ENCODE measurements at regions not wholly inside any gene's neighbourhood (a gene's known extent, or its start where the extent isn't known, plus 50 kb on each side); places are given as distances from the start of the nearest gene placed in this dataset.

- no peak for ATAC-seq
- DNase-seq, result no peak
These were observed 195.3 kb downstream of the SEMA6A start for GRCh38 chr5:116379306-116379705.

GRCh38 chr5:116378777-116379121 lies 195.9 kb downstream of the SEMA6A start:
- H3K9me3 ChIP-seq, result no peaks in the 10 kb centered on the region
- no peaks in the 10 kb centered on the region for H3K36me3 ChIP-seq
- intact Hi-C loops (cut with DNase I), result no loop called here
- H3K27me3 ChIP-seq, result no peaks in the 10 kb centered on the region
- no peak for DNase-seq
- no peaks in the 10 kb centered on the region for H3K4me1 ChIP-seq
- no peak for ATAC-seq
- WGBS (ENCODE audit: insufficient coverage, low coverage, low lambda C conversion rate, missing lambda C conversion rate), result 100% methylated on average over 2 of the region's 5 CpGs
- no peak overlapping the region for H3K27ac ChIP-seq
- TF ChIP-seq CTCF (IDR thresholded peaks at IDR 0.05), result no peak
- no peak for TF ChIP-seq POLR2A (IDR thresholded peaks at IDR 0.05)
- H3K4me3 ChIP-seq, result no peak overlapping the region

More at GRCh38 chr5:116379306-116379705, 195.3 kb downstream of the SEMA6A start:
- Histone ChIP-seq H3K27ac (no peak overlapping the region), H3K27me3 (no peaks in the 10 kb centered on the region), H3K9me3 (no peaks in the 10 kb centered on the region), H3K4me1 (no peaks in the 10 kb centered on the region), H3K4me3 (no peak overlapping the region), H3K36me3 (no peaks in the 10 kb centered on the region)
- 100% methylated on average over 4 of the region's 5 CpGs for WGBS (ENCODE audit: insufficient coverage, low coverage, low lambda C conversion rate, missing lambda C conversion rate)
- TF ChIP-seq CTCF (IDR thresholded peaks at IDR 0.05) (no peak), POLR2A (IDR thresholded peaks at IDR 0.05) (no peak)
- intact Hi-C loops (cut with DNase I), result no loop called here

DNA sequence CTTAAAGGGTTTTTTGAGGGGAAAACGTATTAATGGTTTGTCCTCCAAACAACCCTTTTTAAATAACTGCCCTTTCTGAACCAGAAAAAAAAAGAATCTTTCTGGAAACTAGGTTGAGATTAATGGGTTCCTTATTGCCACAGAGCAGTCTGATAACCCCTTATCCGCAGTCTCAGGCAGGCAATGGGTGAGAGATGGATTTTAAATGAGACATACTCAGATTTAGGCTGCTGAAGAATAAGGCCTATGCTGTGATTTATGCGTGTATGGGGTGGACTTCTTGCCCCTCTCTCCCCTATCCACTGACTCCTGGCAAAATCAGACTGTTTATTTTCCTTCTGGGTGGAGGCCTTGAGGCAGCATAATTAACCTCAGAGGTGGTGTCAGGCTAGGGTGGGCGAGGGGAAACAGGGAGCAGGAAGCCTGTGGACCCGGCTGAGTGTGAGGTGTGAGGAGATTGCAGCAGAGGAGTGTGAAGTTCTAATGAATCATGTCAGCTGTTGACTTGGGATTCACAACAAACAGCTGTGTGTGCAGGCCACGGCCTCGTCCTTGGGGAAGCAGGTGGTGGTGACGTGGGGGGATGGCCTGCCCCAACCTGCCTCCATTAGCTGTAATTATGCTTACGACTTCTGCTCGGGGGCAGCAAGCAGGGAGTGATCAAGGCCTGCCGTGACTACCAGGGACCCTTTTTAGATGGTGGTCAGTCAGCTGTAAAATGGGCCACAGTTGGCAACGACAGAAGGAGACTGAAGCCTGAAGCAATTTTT lies 196.4 kb downstream of the SEMA6A start:
- WGBS (ENCODE audit: insufficient coverage, low coverage, low lambda C conversion rate, missing lambda C conversion rate), result 82% methylated on average over 6 of the region's 12 CpGs
- H3K4me3 ChIP-seq, result no peak overlapping the region

GRCh38 chr5:116377276-116378006 lies 197.2 kb downstream of the SEMA6A start:
- no peaks in the 10 kb centered on the region for H3K36me3 ChIP-seq
- intact Hi-C loops (cut with DNase I), result no loop called here
- ATAC-seq (no peak), DNase-seq (no peak)
- no peaks in the 10 kb centered on the region for H3K4me1 ChIP-seq
- no peak overlapping the region for H3K4me3 ChIP-seq
- TF ChIP-seq POLR2A (IDR thresholded peaks at IDR 0.05) (no peak), CTCF (IDR thresholded peaks at IDR 0.05) (no peak)
- H3K27ac ChIP-seq, result no peak overlapping the region
- no peaks in the 10 kb centered on the region for H3K9me3 ChIP-seq
- H3K27me3 ChIP-seq, result no peaks in the 10 kb centered on the region
- WGBS (ENCODE audit: insufficient coverage, low coverage, low lambda C conversion rate, missing lambda C conversion rate), result 72% methylated on average over 14 of the region's 18 CpGs

More for the DNA sequence above, 196.4 kb downstream of the SEMA6A start:
- no peak for TF ChIP-seq CTCF (IDR thresholded peaks at IDR 0.05)
- TF ChIP-seq POLR2A (IDR thresholded peaks at IDR 0.05), result no peak
- H3K36me3 ChIP-seq, result no peaks in the 10 kb centered on the region
- H3K27me3 ChIP-seq, result no peaks in the 10 kb centered on the region
- no peaks in the 10 kb centered on the region for H3K4me1 ChIP-seq
- DNase-seq (no peak), ATAC-seq (peak in 1 of 4 donors; percentile 26)
- no peak overlapping the region for H3K27ac ChIP-seq
- intact Hi-C loops (cut with DNase I), result no loop called here
- no peaks in the 10 kb centered on the region for H3K9me3 ChIP-seq
